Mucosa of rectum (tissue), 2 donors: ENCODE measurements at regions not wholly inside any gene's neighbourhood (a gene's known extent, or its start where the extent isn't known, plus 50 kb on each side); places are given as distances from the start of the nearest gene placed in this dataset.

Experiments
- H3K27ac ChIP-seq, 2 donors: one replicate each; pipeline ENCODE4 v1.7.0; 2013; ENCODE audit warnings: inconsistent platforms in 2 of 2, low read depth in 2 of 2, low read length in 2 of 2
- H3K27me3 ChIP-seq, 2 donors: one replicate each; pipeline ENCODE4 v1.7.0; 2013; ENCODE audit warnings: low read length in 2 of 2; ENCODE audit not compliant: control insufficient read depth in 2 of 2, insufficient read depth in 2 of 2
- H3K36me3 ChIP-seq, 2 donors: one replicate each; pipeline ENCODE4 v1.7.0; 2013; ENCODE audit warnings: low read length in 2 of 2; ENCODE audit not compliant: control insufficient read depth in 2 of 2, insufficient read depth in 2 of 2
- H3K4me1 ChIP-seq, 2 donors: one replicate each; pipeline ENCODE4 v1.7.0; 2013; ENCODE audit warnings: low read length in 2 of 2, mild to moderate bottlenecking in 1 of 2; ENCODE audit not compliant: control insufficient read depth in 2 of 2, insufficient read depth in 2 of 2
- H3K4me3 ChIP-seq, 2 donors: one replicate each; pipeline ENCODE4 v1.7.0; 2013; ENCODE audit warnings: low read length in 2 of 2
- H3K9ac ChIP-seq, 2 donors: one replicate each; pipeline ENCODE4 v1.7.0; 2013; ENCODE audit warnings: low read length in 2 of 2, low read depth in 1 of 2, mild to moderate bottlenecking in 1 of 2
- H3K9me3 ChIP-seq, 2 donors: one replicate each; pipeline ENCODE4 v1.7.0; 2013; ENCODE audit warnings: low read length in 2 of 2; ENCODE audit not compliant: control insufficient read depth in 2 of 2
- donor health status: healthy.
- donor health status: Normal muscosa, but diverticular disease.

DNA sequence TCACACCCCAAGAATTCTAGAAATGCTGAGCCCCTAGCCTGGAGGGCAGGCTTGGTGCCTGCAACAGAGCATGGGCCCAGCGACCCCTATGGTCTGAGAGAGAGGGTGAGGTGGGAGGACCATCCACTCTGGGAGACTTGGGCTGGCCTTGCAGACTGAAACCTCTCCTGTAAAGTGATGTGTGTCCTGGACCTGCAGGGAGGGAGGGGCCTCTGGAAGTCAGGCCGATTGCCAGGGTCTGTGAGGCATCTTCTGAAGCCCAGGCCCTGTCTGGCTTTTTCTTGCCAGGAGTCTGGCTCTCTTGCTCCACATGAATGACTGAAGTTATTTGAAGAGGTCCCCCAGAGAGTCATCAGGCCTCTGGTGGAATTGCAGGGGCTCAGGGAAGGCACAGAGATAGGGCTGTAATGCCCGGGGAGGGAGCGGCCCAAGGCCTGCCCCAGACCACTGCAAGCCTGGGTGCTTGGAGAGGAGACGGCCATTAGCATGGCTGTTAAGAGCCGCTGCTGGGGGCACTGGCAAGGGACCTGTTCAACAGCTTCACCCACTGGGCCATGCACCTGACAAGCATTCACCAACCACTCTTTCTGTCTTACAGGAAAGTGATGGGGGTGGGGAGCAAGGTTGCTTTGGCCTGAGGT lies 56.0 kb upstream of the CHRNA7 start:
- no peak overlapping the region for H3K4me3 ChIP-seq
- no peaks in the 10 kb centered on the region for H3K27me3 ChIP-seq
- H3K9me3 ChIP-seq = no peaks in the 10 kb centered on the region
- H3K9ac ChIP-seq = no peak overlapping the region
- H3K27ac ChIP-seq = no peak overlapping the region
- peaks cover 10 to 15% of the 10 kb centered on the region in 2 donors for H3K4me1 ChIP-seq
- H3K36me3 ChIP-seq = no peaks in the 10 kb centered on the region

DNA sequence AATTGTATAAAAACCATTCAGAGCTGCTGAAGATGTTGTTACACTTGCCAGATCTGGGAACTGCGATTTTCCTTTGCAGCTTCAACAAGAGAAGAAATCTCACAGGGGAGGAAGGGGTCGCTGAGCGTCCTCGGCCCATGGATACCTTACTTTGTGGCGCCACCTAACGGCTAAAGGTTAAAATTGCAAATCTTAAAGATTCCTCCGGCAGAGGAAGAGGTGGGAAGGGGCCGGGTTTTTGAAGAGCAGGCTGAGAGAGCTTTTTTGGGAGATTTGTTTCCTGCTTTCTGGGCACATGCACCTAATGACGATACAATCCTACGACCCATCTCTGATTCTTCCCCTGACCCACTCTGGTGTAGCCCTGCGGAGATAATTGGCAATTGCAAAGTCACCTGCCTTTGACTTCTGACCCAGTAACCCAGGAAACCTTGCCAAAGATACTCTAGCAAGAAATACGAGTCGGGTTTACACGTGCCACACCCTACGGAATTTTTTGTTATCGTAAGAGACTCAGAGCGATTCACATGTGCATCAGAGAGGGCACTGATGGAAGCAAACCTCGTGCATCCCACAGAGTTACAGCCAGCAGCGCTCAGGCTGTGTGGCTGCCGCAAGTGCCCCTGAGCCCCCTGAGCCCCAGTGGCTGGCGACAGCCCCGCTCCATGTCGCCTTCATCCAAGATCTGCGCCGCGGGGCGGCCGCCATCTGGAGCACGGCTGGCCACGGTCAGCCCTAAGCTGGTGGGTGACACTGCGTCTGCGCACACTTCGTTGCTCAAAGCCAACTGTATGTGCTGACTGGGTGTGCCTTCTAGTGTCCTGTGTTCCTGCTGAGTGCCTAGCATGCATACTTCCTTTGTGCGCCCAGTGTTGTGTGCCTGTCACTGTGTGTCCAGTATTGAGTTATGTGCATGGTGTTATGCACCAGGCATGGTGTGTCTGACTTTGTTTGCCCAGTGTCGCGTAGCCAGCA lies 55.2 kb upstream of the CHRNA7 start:
- Histone ChIP-seq H3K27ac (peak overlapping the region; percentile 56 to 63), H3K9me3 (no peaks in the 10 kb centered on the region), H3K4me3 (peak overlapping the region; percentile 61 to 70)

DNA sequence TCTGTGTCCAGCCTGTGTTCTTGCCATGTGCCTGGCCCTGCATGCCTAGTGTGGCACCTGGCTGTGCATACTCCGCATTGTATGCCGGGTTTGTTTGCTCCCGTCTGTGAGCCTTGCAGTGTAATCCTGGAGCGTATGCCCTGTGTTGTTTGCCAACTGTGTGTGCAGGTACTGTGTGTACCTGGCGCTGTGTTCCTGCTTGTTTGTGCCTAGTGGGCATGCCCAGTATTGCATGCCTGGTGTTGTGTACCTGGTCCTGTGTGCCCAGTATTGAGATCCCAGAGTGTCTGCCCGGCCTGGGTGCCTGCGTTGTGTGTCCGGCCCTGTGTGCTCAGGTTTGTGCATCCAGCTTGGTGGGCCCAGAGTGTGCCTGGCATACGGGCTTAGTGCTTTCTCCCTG lies 54.5 kb upstream of the CHRNA7 start:
- peak overlapping the region in 1 of 2 donors; percentile 70 for H3K4me3 ChIP-seq
- peak overlapping the region in 1 of 2 donors; percentile 56 for H3K27ac ChIP-seq
- H3K9ac ChIP-seq = peak overlapping the region in 1 of 2 donors; percentile 52
- no peaks in the 10 kb centered on the region for H3K36me3 ChIP-seq
- peaks cover 10 to 15% of the 10 kb centered on the region in 2 donors for H3K4me1 ChIP-seq
- H3K27me3 ChIP-seq = no peaks in the 10 kb centered on the region
- no peaks in the 10 kb centered on the region for H3K9me3 ChIP-seq

More for the DNA sequence above, 55.2 kb upstream of the CHRNA7 start:
- no peaks in the 10 kb centered on the region for H3K27me3 ChIP-seq
- H3K36me3 ChIP-seq = no peaks in the 10 kb centered on the region
- peak overlapping the region; percentile 47 to 52 for H3K9ac ChIP-seq
- peaks cover 10 to 15% of the 10 kb centered on the region in 2 donors for H3K4me1 ChIP-seq

DNA sequence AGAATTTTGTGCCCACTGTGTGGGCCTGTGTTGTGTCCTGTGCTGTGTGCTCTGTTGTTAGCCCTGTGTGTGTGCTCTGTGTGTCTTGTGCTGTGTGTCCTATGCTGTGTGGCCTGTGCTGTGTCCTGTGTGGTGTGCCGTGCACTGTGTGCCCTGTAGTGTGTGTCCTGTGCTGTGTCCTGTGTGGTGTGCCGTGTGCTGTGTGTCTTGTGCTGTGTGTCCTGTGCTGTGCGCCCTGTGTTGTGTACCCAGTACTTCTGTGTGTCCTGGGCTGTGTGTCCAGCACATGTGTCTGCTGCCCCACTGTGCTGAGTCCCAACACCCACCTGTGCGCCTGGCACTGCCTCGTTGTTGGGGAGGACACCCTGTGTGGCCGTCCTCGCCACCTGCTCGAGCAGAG lies 53.2 kb upstream of the CHRNA7 start:
- no peaks in the 10 kb centered on the region for H3K9me3 ChIP-seq
- H3K36me3 ChIP-seq = no peaks in the 10 kb centered on the region
- no peak overlapping the region for H3K27ac ChIP-seq
- H3K4me3 ChIP-seq = no peak overlapping the region
- H3K9ac ChIP-seq = no peak overlapping the region
- no peaks in the 10 kb centered on the region for H3K27me3 ChIP-seq
- peaks cover 10 to 15% of the 10 kb centered on the region in 2 donors for H3K4me1 ChIP-seq

DNA sequence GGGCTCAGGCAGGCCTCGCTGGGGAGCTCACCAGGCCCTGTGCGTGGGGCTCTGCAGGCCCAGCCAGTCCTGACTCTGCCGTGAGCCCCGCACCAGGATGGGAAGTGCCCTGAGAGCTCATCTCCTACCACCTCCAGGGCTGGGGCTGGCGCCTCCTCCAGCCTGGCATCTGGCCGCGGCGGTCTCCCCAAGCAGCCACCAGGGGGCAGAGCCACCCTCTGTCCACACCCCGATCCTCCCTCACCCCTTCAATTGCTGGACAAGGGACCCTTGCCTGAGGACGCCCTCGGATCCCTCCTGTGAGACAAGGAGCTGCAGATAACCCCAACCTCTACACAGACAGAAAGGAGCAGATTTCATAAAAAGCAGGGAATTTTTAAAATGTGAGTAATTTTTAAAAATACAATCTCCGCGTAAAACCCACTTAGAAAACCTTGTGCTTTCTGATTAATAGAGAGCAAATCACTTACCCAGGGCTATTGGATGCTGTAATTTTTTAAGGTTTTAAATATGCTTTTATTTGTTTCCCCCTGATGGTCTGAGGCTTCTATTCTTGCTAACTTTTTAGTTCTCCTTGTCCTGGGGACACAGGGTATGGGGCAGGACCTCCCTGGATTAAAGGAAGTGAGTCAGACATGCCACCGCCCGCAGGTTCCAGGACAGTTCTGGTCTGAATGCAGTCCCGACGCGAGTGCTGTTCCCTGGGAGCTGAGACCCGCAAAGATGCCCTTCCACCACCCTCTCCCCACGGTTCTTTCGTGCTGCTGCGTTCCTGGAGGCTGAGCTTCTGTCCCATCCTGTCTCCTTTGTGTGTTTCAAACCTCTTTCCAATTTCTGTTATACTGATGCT lies 52.3 kb upstream of the CHRNA7 start:
- Histone ChIP-seq H3K27ac (no peak overlapping the region), H3K4me3 (no peak overlapping the region), H3K27me3 (no peaks in the 10 kb centered on the region), H3K9ac (no peak overlapping the region), H3K36me3 (no peaks in the 10 kb centered on the region), H3K4me1 (peaks cover 10 to 15% of the 10 kb centered on the region in 2 donors), H3K9me3 (no peaks in the 10 kb centered on the region)
